OCI-LY7 (cell line): ENCODE measurements at regions not wholly inside any gene's neighbourhood (a gene's known extent, or its start where the extent isn't known, plus 50 kb on each side); places are given as distances from the start of the nearest gene placed in this dataset.

ENCODE experiments used
- BruUV-seq: library from RNA; stranded (reverse); fragments of 400-500 nt; replicated peaks from 2 replicates; lab custom pipeline; 2021; lab: Mats Ljungman, UMichigan
- CTCF ChIA-PET: fragments of 300-600 bp; sonication (Branson Sonifier 250); formaldehyde crosslinking; loops from one replicate; lab custom pipeline; 2022; ENCODE audit warnings: antibody characterized with exemption; ENCODE audit not compliant: unreplicated experiment; lab: Charles Lee
- POLR2A ChIA-PET: fragments of 300-600 bp; sonication (Branson Sonifier 250); formaldehyde crosslinking; loops from one replicate; lab custom pipeline; 2022; ENCODE audit warnings: antibody characterized with exemption; lab: Charles Lee
- DNase-seq: peaks from one replicate; pipeline ENCODE4 v3.0.0-alpha.2; 2015; ENCODE audit warnings: low spot score
- H2AFZ ChIP-seq: fragments of 200-600 bp; sonication (generic), shearing (Covaris generic); 2 replicates; pipeline ENCODE4 v1.6.1; 2014; ENCODE audit warnings: mild to moderate bottlenecking, antibody characterized with exemption, low read length, moderate library complexity
- H3K27ac ChIP-seq: fragments of 200-600 bp; sonication (generic); 2 replicates; pipeline ENCODE4 v1.5.1; 2014; ENCODE audit warnings: mixed run types, low read depth, mild to moderate bottlenecking, moderate library complexity, low read length, inconsistent platforms; ENCODE audit not compliant: poor library complexity, severe bottlenecking
- H3K36me3 ChIP-seq: fragments of 200-600 bp; sonication (generic); 2 replicates; pipeline ENCODE4 v1.6.1; 2014; ENCODE audit warnings: mild to moderate bottlenecking, antibody characterized with exemption, low read length, moderate library complexity, mixed read lengths; ENCODE audit not compliant: insufficient read depth
- H3K4me1 ChIP-seq: fragments of 200-600 bp; sonication (generic); 2 replicates; pipeline ENCODE4 v1.5.1; 2014; ENCODE audit warnings: mild to moderate bottlenecking, low read length; ENCODE audit not compliant: insufficient read depth, poor library complexity, severe bottlenecking
- H3K4me2 ChIP-seq: fragments of 200-600 bp; sonication (generic); 2 replicates; pipeline ENCODE4 v1.6.1; 2014; ENCODE audit warnings: mild to moderate bottlenecking, low read length
- H3K4me3 ChIP-seq: fragments of 200-600 bp; sonication (generic); 2 replicates; pipeline ENCODE4 v1.5.1; 2014; ENCODE audit warnings: mild to moderate bottlenecking, low read depth, low read length; ENCODE audit not compliant: poor library complexity, severe bottlenecking
- H3K79me2 ChIP-seq: fragments of 200-600 bp; sonication (generic); 2 replicates; pipeline ENCODE4 v1.6.1; 2016; ENCODE audit warnings: low read depth, mild to moderate bottlenecking, low read length, moderate library complexity, mixed read lengths; ENCODE audit not compliant: insufficient read depth
- H3K9me2 ChIP-seq: fragments of 200-600 bp; sonication (generic); 2 replicates; pipeline ENCODE4 v1.6.1; 2016; ENCODE audit warnings: mild to moderate bottlenecking, low read length, mixed read lengths; ENCODE audit not compliant: insufficient read depth
- H3K9me3 ChIP-seq: fragments of 200-600 bp; sonication (generic); 2 replicates; pipeline ENCODE4 v1.6.1; 2014; ENCODE audit warnings: mild to moderate bottlenecking, mixed run types, low read length, mixed read lengths
- H4K20me1 ChIP-seq: fragments of 200-600 bp; sonication (generic); 2 replicates; pipeline ENCODE4 v1.6.1; 2014; ENCODE audit warnings: mild to moderate bottlenecking, antibody characterized with exemption, low read length, moderate library complexity, mixed read lengths; ENCODE audit not compliant: insufficient read depth
- EZH2phosphoT487 ChIP-seq: fragments of 200-600 bp; sonication (generic); IDR thresholded peaks from 2 replicates; pipeline ENCODE4 v1.6.1; 2018; ENCODE audit warnings: low read depth, borderline replicate concordance, mild to moderate bottlenecking, mixed run types, antibody characterized with exemption, low read length, moderate library complexity, mixed read lengths
- intact Hi-C: fragments of 100-400 bp; cut with micrococcal nuclease; formaldehyde crosslinking; loops from one replicate; pipeline ENCODE4 v1.10.0; 2022; ENCODE audit not compliant: unreplicated experiment
- TF ChIP-seq, protein P1 (sequence below): fragments of 200-600 bp; sonication (generic); conservative IDR thresholded peaks from 2 replicates; pipeline ENCODE4 v1.5.1; 2014; ENCODE audit warnings: mild to moderate bottlenecking, antibody characterized with exemption, low read length, moderate library complexity, mixed read lengths

DNA sequence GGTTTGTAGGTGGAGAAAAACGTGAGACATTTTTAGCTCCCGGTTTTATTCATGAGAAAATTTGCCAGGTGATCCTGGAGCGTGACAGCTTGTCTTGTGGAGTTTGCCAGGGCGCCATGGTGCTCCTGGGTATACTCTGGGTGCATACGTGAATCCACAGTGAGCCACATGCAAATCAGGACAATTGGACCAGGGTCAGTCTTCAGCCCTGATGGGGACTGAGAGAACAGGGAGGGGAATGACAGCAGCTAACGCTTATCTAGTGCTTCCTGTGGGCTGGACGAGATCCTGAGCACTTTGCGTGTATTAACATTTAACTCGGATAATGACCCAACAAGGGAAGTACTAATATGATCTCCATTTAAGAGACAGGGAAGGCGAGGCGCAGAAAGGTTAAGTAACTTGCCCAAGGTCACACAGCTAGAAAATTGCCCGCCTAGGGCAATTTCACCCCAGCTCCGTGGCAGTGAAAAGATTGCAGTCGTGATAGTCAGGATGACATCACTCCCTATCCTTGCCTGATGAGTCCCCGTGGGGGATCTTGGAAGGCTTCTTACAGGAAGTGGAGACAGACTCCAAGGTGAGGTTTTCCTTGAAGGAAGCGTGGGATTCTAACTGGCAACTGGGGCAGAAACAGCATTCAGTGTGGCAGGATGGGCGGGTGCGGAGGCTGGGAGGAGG is 118.4 kb upstream of the NCOR2 start:
- no peak for TF ChIP-seq EZH2phosphoT487
- TF ChIP-seq, protein P1, sequence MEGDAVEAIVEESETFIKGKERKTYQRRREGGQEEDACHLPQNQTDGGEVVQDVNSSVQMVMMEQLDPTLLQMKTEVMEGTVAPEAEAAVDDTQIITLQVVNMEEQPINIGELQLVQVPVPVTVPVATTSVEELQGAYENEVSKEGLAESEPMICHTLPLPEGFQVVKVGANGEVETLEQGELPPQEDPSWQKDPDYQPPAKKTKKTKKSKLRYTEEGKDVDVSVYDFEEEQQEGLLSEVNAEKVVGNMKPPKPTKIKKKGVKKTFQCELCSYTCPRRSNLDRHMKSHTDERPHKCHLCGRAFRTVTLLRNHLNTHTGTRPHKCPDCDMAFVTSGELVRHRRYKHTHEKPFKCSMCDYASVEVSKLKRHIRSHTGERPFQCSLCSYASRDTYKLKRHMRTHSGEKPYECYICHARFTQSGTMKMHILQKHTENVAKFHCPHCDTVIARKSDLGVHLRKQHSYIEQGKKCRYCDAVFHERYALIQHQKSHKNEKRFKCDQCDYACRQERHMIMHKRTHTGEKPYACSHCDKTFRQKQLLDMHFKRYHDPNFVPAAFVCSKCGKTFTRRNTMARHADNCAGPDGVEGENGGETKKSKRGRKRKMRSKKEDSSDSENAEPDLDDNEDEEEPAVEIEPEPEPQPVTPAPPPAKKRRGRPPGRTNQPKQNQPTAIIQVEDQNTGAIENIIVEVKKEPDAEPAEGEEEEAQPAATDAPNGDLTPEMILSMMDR = no peak
- CTCF ChIA-PET = no interaction called here
- H4K20me1 ChIP-seq = no peaks in the 10 kb centered on the region
- H3K4me1 ChIP-seq = no peaks in the 10 kb centered on the region
- H3K9me2 ChIP-seq = no peaks in the 10 kb centered on the region
- no peaks in the 10 kb centered on the region for H3K79me2 ChIP-seq
- POLR2A ChIA-PET = no interaction called here
- no peak overlapping the region for H3K4me2 ChIP-seq
- H3K27ac ChIP-seq = no peak overlapping the region
- no peaks in the 10 kb centered on the region for H3K9me3 ChIP-seq
- H3K36me3 ChIP-seq = no peaks in the 10 kb centered on the region
- no peak for DNase-seq
- no peak overlapping the region for H2AFZ ChIP-seq
- intact Hi-C loops = no loop called here
- BruUV-seq = no TSS peak
- H3K4me3 ChIP-seq = no peak overlapping the region

DNA sequence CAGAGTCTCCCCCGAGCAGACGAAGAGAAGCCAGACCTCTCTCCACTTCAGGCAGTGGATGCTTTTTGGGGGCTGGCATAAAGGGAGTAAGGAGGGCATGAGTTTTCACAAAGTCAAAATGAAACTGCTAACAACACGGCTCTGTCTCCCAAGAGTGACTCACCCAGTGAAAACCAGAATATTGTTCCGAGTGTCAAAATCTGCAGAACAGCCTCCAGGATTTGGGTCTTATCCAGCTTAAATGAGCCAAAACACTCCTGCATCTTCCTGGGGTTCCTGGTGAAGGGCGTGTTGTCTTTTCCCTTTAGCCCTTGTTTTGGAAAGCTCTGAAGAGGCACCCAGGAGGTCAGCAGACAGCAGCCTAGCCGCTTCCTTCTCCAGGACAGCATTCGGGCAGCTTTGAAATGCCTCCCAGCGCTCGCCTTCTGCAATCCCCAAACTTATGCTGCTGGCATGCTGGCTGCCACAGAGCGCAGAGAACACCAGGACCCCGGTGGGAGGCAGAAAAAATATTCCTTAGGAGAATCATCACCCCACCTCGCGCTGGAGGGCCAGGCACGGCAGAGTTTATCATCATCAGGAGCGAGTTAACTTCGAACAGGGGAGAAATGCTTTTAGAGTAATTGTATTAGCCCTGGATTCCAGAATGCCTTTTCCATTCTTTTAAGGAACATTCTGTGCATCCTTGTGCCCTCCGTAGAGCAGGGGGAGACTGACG is 117.7 kb upstream of the NCOR2 start:
- CTCF ChIA-PET = no interaction called here
- H3K4me2 ChIP-seq = no peak overlapping the region

More for the DNA sequence above, 117.7 kb upstream of the NCOR2 start:
- TF ChIP-seq, protein P1 = no peak
- no peak for TF ChIP-seq EZH2phosphoT487
- Histone ChIP-seq H3K4me1 (no peaks in the 10 kb centered on the region), H3K36me3 (no peaks in the 10 kb centered on the region), H3K4me3 (no peak overlapping the region), H4K20me1 (no peaks in the 10 kb centered on the region), H2AFZ (no peak overlapping the region), H3K9me2 (no peaks in the 10 kb centered on the region), H3K27ac (no peak overlapping the region), H3K79me2 (no peaks in the 10 kb centered on the region), H3K9me3 (no peaks in the 10 kb centered on the region)
- DNase-seq = no peak
- no TSS peak for BruUV-seq
- intact Hi-C loops = loop anchor here (5.0 kb wide), 1 partner anchor 118 kb away; the partner anchor contains the start of gene NCOR2
- POLR2A ChIA-PET = no interaction called here
